GM11168 (cell line): ENCODE measurements at regions not wholly inside any gene's neighbourhood (a gene's known extent, or its start where the extent isn't known, plus 50 kb on each side); places are given as distances from the start of the nearest gene placed in this dataset.

Source experiments
- in situ Hi-C: fragments of 300-500 bp; cut with MboI; formaldehyde crosslinking; loops from one replicate; pipeline ENCODE4 v1.12.0; 2022; ENCODE audit warnings: low sequenced_read_pairs; ENCODE audit not compliant: unreplicated experiment

GRCh38 chr11:91967026-91967690 is 257.5 kb upstream of the FAT3 start:
- in situ Hi-C loops = no loop called here

- in situ Hi-C loops = no loop called here
Measured at GRCh38 chr11:91966368-91966767, 258.2 kb upstream of the FAT3 start.

GRCh38 chr11:91960770-91961169 is 263.8 kb upstream of the FAT3 start:
- in situ Hi-C loops = no loop called here

GRCh38 chr11:91959411-91959810 is 265.2 kb upstream of the FAT3 start:
- in situ Hi-C loops = no loop called here

GRCh38 chr11:91956711-91957110 is 267.9 kb upstream of the FAT3 start:
- in situ Hi-C loops = no loop called here

- in situ Hi-C loops = no loop called here
Measured at GRCh38 chr11:91955206-91955605, 269.4 kb upstream of the FAT3 start.

- in situ Hi-C loops = no loop called here
Measured at GRCh38 chr11:91952056-91952455, 272.6 kb upstream of the FAT3 start.

- in situ Hi-C loops = no loop called here
Measured at GRCh38 chr11:91947215-91947820, 277.3 kb upstream of the FAT3 start.

- in situ Hi-C loops = no loop called here
Measured at GRCh38 chr11:91946397-91946951, 278.1 kb upstream of the FAT3 start.

- in situ Hi-C loops = no loop called here
Measured at GRCh38 chr11:91935120-91935519, 289.5 kb upstream of the FAT3 start.

- in situ Hi-C loops = no loop called here
Measured at GRCh38 chr11:91932151-91932821, 292.3 kb upstream of the FAT3 start.

GRCh38 chr11:91927448-91927847 is 297.2 kb upstream of the FAT3 start:
- in situ Hi-C loops = no loop called here

GRCh38 chr11:91926965-91927364 is 297.7 kb upstream of the FAT3 start:
- in situ Hi-C loops = no loop called here

- in situ Hi-C loops = no loop called here
Measured at GRCh38 chr11:91922846-91923245, 301.8 kb upstream of the FAT3 start.

GRCh38 chr11:91921974-91922373 is 302.6 kb upstream of the FAT3 start:
- in situ Hi-C loops = no loop called here

- in situ Hi-C loops = no loop called here
Measured at GRCh38 chr11:91913407-91913806, 311.2 kb upstream of the FAT3 start.

GRCh38 chr11:91912322-91912721 is 312.3 kb upstream of the FAT3 start:
- in situ Hi-C loops = no loop called here

GRCh38 chr11:91906871-91907624 is 317.6 kb upstream of the FAT3 start:
- in situ Hi-C loops = no loop called here

GRCh38 chr11:91904792-91905785 is 319.5 kb upstream of the FAT3 start:
- in situ Hi-C loops = no loop called here
